Right cardiac atrium (tissue), 5 donors: ENCODE measurements at regions not wholly inside any gene's neighbourhood (a gene's known extent, or its start where the extent isn't known, plus 50 kb on each side); places are given as distances from the start of the nearest gene placed in this dataset.

Experiments
- ATAC-seq, 2 donors: fragments of 200-7000 bp; cut with Tn5 transposase; one replicate each; pipeline versions ENCODE4 v1.8.0 to v1.9.1; 2020; ENCODE audit warnings: moderate library complexity in 2 of 2, mild to moderate bottlenecking in 1 of 2
- DNase-seq, 3 donors: peaks; one replicate each; pipeline ENCODE4 v3.0.0-alpha.2; 2020
- H3K27ac ChIP-seq: one replicate; pipeline ENCODE4 v1.5.1; 2013; ENCODE audit warnings: mild to moderate bottlenecking, low read length, control low read depth, moderate library complexity
- H3K27me3 ChIP-seq: one replicate; pipeline ENCODE4 v1.6.1; 2013; ENCODE audit not compliant: control insufficient read depth, insufficient read depth
- H3K4me1 ChIP-seq: one replicate; pipeline ENCODE4 v1.6.1; 2013; ENCODE audit warnings: low read length; ENCODE audit not compliant: control insufficient read depth, insufficient read depth
- H3K4me3 ChIP-seq: one replicate; pipeline ENCODE4 v1.5.1; 2013; ENCODE audit warnings: low read length, control low read depth
- H3K9me3 ChIP-seq: one replicate; pipeline ENCODE4 v1.6.1; 2013; ENCODE audit warnings: low read length; ENCODE audit not compliant: control insufficient read depth
- WGBS: extraction: QIAGEN DNeasy Blood & Tissue Kit; methylation state at CpG from one replicate; pipeline ENCODE4 v1.1.7; 2013; 5-methylcytosine and 5-hydroxymethylcytosine counted together
- intact Hi-C, 4 donors: fragments of 100-400 bp; cut with DNase I; formaldehyde crosslinking; loops; one replicate each; pipeline versions ENCODE4 v1.11.0 to v1.14.0; 2022 to 2023
- donor health status: healthy with polysubstance abuse.
- donor health status: DM: no; HTN: yes; CAD: no.
- donor health status: DM: no; HTN: no; CAD: no.
- donor health status: DM: no; HTN: yes; CAD: no; lungs with severe emphysema.
- donor health status: DM: yes; HTN: yes; CAD: no.

DNA sequence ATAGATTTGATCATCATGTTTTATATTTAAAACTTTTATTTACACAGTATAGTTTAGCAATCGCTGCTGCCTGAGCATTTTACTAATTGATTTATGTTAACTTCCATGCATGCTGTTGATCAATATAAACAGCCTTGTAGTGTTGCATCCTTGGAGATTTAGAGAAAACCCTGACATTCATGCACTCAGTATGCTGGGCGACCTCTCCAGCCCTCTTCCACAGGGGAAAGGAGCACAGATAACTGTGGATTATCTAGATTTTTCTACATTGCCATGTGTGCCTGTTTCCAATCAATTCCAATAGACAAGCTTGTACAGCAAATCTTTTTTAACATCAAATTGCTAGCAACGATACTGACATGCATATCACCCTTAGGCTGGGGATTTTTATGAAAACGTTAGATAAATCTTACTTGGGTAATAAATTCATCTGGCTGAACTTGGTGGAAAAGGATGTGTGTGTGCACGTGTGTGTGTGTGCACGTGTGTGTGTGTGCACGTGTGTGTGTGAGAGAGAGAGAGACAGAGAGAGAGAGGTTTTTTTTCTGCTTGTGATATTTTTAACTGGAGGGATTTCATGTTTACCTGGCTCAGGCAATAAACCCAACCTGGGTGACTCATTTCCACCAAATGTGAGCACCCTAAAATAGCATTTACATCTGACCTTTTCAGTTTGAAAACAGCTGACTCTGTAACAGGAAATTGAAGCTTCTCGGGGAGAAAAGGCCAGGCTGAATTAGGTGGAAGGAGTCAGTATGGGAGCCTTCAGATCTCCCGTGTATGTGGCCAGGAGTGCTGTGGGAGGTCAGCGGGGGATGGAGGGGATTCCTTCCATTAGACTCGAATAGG, 339.8 kb downstream of the PRDM2 start:
- intact Hi-C loops: no loop called here

GRCh38 chr1:14049965-14050364, 350.0 kb downstream of the PRDM2 start:
- peaks cover 1% of the 10 kb centered on the region for H3K27me3 ChIP-seq
- intact Hi-C loops: no loop called here
- no peak overlapping the region for H3K27ac ChIP-seq
- DNase-seq (no peak), ATAC-seq (no peak)
- 61% methylated on average over 4 of the region's 4 CpGs for WGBS
- no peak overlapping the region for H3K4me3 ChIP-seq
- no peaks in the 10 kb centered on the region for H3K9me3 ChIP-seq
- H3K4me1 ChIP-seq: no peaks in the 10 kb centered on the region

More for the DNA sequence above, 339.8 kb downstream of the PRDM2 start:
- Histone ChIP-seq H3K4me3 (no peak overlapping the region), H3K9me3 (peaks cover 1% of the 10 kb centered on the region), H3K27ac (no peak overlapping the region), H3K4me1 (no peaks in the 10 kb centered on the region), H3K27me3 (no peaks in the 10 kb centered on the region)
- 60% methylated on average over 11 of the region's 11 CpGs for WGBS
- no peak for DNase-seq
- no peak for ATAC-seq

GRCh38 chr1:14055442-14056223, 355.6 kb downstream of the PRDM2 start:
- ATAC-seq: no peak
- H3K9me3 ChIP-seq: peaks cover 2% of the 10 kb centered on the region
- 77% methylated on average over 4 of the region's 4 CpGs for WGBS

DNA sequence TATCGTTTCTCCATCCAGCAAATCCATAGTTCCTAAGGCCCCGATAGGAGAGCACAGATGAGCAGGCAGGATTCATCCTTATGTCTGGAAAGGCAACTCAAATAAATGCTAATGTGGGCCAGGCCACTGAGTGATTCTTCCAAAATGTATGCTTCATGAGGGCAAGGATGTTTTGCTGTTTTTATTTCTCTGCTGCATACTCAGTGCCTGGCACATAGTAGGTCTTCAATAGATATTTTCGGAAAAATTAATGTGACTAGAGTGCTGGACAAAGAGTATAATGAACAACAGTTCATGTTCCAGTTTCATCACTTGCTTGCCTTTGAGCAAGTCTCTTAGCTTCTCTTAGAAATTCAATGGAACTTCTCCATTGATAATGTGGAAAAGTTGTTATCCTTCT, 357.7 kb downstream of the PRDM2 start:
- ATAC-seq: no peak
- H3K27me3 ChIP-seq: peaks cover 3% of the 10 kb centered on the region
- H3K27ac ChIP-seq: no peak overlapping the region
- peaks cover 2% of the 10 kb centered on the region for H3K9me3 ChIP-seq
- H3K4me1 ChIP-seq: no peaks in the 10 kb centered on the region
- H3K4me3 ChIP-seq: no peak overlapping the region
- no peak for DNase-seq
- intact Hi-C loops: no loop called here
- WGBS: 88% methylated on average over 3 of the region's 3 CpGs

More at GRCh38 chr1:14055442-14056223, 355.6 kb downstream of the PRDM2 start:
- no peak for DNase-seq
- no peaks in the 10 kb centered on the region for H3K4me1 ChIP-seq
- H3K4me3 ChIP-seq: no peak overlapping the region
- intact Hi-C loops: no loop called here
- peaks cover 3% of the 10 kb centered on the region for H3K27me3 ChIP-seq
- no peak overlapping the region for H3K27ac ChIP-seq

- intact Hi-C loops: no loop called here
- Histone ChIP-seq H3K27me3 (peaks cover 3% of the 10 kb centered on the region), H3K4me3 (no peak overlapping the region), H3K27ac (no peak overlapping the region), H3K9me3 (peaks cover 2% of the 10 kb centered on the region), H3K4me1 (no peaks in the 10 kb centered on the region)
- no peak for ATAC-seq
- 94% methylated on average over 3 of the region's 3 CpGs for WGBS
- DNase-seq: no peak
Measured at GRCh38 chr1:14061204-14061603, 361.2 kb downstream of the PRDM2 start.

- H3K4me1 ChIP-seq: no peaks in the 10 kb centered on the region
- no peak for ATAC-seq
- intact Hi-C loops: no loop called here
Measured at GRCh38 chr1:14061722-14062121, 361.7 kb downstream of the PRDM2 start.

DNA sequence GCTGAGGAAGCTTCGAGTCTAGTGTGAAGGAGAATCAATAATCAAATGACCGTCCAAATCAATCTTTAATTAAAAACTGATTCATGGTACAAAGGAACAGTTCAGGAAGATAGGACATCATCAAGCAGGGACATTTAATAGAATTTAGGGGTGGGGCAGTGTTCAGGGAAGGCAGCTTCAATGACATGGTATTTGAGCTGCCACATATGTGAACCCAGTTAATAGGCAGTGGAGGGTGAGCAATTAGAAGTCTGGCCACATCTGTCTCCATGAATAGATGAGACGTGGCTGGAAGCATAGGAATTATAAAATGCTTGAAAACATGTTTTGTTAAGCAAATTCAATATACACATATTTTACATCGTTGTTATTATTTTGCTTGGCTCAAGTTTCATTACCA, 362.7 kb downstream of the PRDM2 start:
- no peak overlapping the region for H3K4me3 ChIP-seq
- H3K27me3 ChIP-seq: peaks cover 4% of the 10 kb centered on the region
- ATAC-seq (no peak), DNase-seq (no peak)
- H3K27ac ChIP-seq: no peak overlapping the region
- intact Hi-C loops: no loop called here
- H3K9me3 ChIP-seq: peaks cover 2% of the 10 kb centered on the region
- WGBS: 75% methylated on average over 4 of the region's 4 CpGs
- no peaks in the 10 kb centered on the region for H3K4me1 ChIP-seq

More at GRCh38 chr1:14061722-14062121, 361.7 kb downstream of the PRDM2 start:
- Histone ChIP-seq H3K27me3 (peaks cover 3% of the 10 kb centered on the region), H3K4me3 (no peak overlapping the region), H3K27ac (no peak overlapping the region), H3K9me3 (peaks cover 2% of the 10 kb centered on the region)
- no peak for DNase-seq
- WGBS: 93% methylated on average over 5 of the region's 5 CpGs

- Histone ChIP-seq H3K9me3 (no peaks in the 10 kb centered on the region), H3K27me3 (peaks cover 3% of the 10 kb centered on the region), H3K27ac (no peak overlapping the region), H3K4me1 (no peaks in the 10 kb centered on the region), H3K4me3 (no peak overlapping the region)
- intact Hi-C loops: no loop called here
- 70% methylated on average over 14 of the region's 14 CpGs for WGBS
- no peak for DNase-seq
- no peak for ATAC-seq
Measured at GRCh38 chr1:14064649-14065442, 364.9 kb downstream of the PRDM2 start.

- 82% methylated on average over 6 of the region's 6 CpGs for WGBS
- no peak overlapping the region for H3K4me3 ChIP-seq
- H3K27me3 ChIP-seq: peaks cover 3% of the 10 kb centered on the region
- intact Hi-C loops: no loop called here
- no peak overlapping the region for H3K27ac ChIP-seq
- ATAC-seq (no peak), DNase-seq (no peak)
- H3K4me1 ChIP-seq: no peaks in the 10 kb centered on the region
- no peaks in the 10 kb centered on the region for H3K9me3 ChIP-seq
Measured at GRCh38 chr1:14065486-14065885, 365.5 kb downstream of the PRDM2 start.

DNA sequence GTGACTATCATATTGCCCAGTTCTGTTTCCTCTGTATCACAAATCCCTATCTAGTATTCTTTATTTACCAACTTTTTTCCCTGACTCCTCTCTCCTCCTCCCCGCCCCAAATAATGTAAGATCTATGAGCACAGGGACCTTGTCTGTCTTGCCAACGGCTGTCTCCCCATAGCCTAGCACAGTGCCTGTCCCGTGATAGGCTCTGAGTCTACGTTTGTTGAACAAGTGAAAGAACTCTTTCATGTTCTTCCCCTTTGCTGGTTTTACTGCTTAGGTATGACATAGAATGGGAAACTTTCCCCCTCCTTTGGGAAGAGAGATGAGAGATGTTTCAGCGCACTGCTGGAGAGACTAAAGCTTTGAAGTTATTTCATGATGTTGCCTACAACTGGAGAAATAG, 367.0 kb downstream of the PRDM2 start:
- H3K27ac ChIP-seq: no peak overlapping the region
- peaks cover 3% of the 10 kb centered on the region for H3K27me3 ChIP-seq
- WGBS: 81% methylated on average over 5 of the region's 5 CpGs
- H3K4me3 ChIP-seq: no peak overlapping the region
- intact Hi-C loops: no loop called here
- no peak for ATAC-seq
- H3K4me1 ChIP-seq: no peaks in the 10 kb centered on the region
- DNase-seq: no peak
- no peaks in the 10 kb centered on the region for H3K9me3 ChIP-seq

DNA sequence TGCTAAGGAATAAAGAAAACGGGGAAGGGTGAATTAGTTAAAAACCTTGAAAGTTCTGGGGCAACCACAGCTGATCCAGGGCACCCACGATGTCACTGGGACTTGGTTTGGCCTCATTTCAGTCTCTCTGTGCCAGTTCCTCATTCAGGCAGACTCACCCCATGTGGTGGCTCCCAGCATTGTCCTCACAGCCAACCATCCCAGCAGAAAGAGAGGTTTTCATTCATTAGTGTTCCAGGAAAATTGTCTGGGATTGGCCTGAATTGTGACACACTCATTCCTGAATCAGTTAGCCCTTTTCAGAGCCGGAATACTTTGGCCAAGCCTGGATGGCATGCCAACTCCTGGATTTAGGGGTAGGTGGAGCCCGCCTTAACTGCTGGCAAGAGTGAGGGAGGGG, 367.7 kb downstream of the PRDM2 start:
- Histone ChIP-seq H3K4me3 (no peak overlapping the region), H3K27me3 (peaks cover 3% of the 10 kb centered on the region), H3K27ac (no peak overlapping the region), H3K9me3 (no peaks in the 10 kb centered on the region), H3K4me1 (no peaks in the 10 kb centered on the region)
- DNase-seq (no peak), ATAC-seq (no peak)
- intact Hi-C loops: no loop called here
- 60% methylated on average over 4 of the region's 4 CpGs for WGBS
